Middle frontal gyrus (tissue), 1 donor: ENCODE measurements at regions not wholly inside any gene's neighbourhood (a gene's known extent, or its start where the extent isn't known, plus 50 kb on each side); places are given as distances from the start of the nearest gene placed in this dataset.
"Not testable (repeated sequence)": the region's sequence is repeated elsewhere in the genome, so short reads cannot be mapped to it uniquely, and the experiment has no call there.

Experiments used
- DNase-seq: peaks from one replicate; pipeline ENCODE4 v3.0.0-alpha.2; 2015; ENCODE audit warnings: low spot score; ENCODE audit errors: extremely low spot score

DNA sequence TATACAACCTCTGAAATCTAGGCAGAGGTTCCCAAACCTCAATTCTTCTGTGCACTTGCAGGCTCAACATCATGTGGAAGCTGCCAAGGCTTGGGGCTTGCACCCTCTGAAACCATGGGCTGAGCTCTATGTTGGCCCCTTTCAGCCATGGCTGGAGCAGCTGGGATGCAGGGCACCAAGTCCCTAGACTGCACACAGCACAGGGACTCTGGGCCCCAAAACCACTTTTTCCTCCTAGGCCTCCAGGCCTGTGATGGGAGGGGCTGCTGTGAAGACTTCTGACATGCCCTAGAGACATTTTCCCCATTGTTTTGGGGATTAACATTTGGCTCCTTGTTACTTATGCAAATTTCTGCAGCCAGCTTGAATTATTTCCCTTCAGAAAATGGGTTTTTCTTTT is 250.4 kb downstream of the ERMARD start:
- DNase-seq, result not testable (repeated sequence)

DNA sequence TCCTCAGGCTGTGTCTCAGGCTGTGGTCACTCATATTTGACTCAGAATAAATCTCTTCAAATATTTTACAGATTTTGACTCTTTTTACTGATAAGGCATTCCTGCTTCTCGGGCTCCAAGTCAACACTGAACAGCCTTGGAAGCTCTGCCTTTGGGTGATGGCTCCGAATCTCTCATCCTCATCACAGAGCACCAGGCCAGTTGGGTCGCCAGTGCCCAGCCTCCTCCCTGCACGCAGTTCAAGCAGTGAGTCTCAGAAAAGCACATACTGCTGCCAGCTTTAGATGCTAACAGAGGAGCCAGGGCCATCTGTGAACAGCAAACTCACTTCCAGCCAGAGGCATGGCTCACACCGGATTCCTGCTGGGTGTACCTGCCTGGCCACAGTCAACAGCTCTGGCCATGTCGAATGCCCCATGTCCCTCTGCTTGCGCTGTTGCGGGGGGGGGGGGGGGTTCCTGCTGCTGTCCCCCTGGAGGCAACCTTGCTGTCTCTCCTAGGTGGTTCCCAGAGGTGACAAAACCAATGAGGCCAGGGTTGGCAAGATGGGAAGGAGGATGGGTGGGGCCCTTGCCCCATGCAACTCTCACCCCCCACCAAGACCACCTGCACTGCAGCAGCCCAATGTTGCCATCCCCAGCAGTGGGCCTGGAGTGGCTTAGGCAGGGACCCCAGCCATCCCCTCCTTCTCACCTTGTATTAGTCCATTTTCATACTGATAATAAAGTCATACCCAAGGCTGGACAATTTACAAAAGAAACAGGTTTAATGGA is 248.8 kb downstream of the ERMARD start:
- no peak for DNase-seq

DNA sequence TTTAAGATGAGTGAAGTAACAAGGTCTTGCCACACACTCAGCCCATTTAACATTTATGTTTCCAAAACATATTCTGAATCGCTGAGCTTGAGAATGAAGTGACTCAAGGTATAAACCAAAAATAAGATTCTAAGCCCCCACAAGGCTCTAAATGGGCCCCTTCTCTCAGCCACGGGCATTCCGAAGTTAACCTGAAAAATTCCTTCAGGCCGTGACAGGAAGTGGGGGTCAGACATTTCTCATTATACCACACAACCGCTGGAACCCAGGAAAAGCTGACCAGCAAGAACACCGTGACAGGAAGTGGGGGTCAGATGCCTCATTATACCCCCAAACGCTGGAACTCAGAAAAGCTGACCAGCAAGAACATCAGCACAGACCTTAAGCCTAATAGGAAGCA is 247.9 kb downstream of the ERMARD start:
- DNase-seq, result no peak

DNA sequence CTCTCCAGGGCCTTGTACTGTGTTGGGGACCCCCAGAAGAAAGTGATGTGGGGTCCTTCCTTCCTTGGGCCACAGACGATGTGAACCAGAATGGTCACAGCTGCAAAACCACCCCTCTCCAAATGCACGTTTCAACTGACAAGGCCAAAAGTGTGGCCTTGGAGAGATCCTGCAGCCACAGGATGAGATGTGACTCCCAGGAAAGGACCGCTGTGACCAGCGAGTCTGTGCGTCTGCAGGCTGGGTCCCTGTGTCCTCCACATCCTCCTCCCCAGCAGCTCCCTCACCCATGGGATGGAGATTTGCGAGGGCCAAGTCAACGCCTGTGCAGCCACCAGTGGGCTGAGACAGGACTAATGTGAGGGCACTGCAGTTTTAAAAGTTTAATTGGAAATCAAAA is 247.0 kb downstream of the ERMARD start:
- DNase-seq, result no peak

DNA sequence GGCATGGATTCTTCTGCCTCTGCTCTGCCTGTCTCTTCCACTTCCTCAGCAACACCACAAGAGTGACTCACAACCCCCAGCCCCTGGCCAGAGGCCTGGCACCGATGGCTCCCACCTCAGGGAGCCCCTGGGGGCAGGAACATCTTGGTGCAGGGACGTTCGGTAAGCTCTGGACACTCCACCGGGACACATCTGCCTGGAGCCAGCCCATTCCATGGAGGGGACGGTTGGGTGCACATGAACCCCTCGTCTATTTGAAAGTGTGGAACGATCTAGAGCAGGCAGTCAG is 246.5 kb downstream of the ERMARD start:
- DNase-seq, result no peak

DNA sequence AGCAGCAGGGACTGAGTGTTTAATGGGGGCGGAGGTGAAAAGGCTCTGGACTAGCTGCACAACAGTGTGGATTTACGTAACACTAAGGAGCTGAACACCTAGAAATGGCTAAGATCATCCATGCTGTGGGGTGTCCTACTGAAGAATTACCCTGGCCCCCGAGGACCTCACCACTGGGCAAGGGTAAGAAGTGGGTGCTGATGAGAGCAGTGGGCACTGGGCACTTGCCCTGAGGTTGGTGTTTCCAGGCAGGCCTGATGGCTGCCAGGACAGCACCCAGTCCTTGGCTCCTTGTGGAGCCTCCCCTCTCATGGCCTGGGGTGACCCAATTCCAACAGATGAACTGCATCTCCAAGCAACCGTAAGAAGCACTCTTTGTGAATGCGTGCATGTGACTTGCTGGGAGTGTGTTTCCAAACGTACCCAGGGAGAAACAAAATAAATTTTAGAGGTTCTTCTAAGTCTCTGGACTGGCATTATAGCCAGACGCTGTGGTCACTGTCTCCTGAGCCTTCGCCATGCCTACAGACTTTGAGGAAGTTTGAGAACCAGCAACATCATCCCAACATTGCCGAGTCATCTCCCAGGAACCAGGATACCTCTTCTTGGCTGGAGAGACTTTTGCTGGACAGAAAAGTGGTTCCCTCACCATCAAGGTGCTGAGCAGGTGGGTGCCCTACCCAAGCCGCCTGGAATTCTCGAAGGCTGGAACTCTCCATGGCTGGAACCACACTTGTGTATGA is 245.9 kb downstream of the ERMARD start:
- DNase-seq, result no peak

DNA sequence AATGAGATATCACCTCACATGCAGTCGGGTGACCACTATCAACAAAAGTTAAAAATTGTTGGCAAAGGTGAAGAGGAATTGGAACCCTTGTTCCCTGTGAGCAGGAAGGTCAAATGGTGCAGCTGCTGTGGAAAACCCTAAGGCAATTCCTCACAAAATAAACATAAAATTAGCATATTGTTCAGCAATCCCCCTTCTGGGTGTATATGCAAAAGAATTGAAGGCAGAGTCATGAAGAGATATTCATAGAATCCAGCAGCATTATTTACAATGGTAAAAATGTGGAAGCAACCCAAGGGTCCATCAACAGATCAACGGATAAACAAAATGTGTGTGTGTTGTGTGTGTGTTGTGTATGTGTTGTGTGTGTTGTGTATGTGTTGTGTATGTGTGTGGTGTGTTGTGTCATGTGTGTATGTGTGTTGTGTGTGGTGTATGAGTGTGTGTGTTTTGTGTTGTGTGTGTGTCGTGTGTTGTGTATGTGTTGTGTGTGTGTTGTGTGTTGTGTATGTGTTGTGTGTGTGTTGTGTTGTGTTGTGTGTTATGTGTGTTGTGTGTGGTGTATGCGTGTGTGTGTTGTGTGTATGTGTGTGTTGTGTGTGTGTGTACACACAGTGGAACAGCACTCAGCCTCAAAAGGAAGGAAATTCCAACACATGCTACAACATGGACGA is 245.1 kb downstream of the ERMARD start:
- DNase-seq, result no peak

DNA sequence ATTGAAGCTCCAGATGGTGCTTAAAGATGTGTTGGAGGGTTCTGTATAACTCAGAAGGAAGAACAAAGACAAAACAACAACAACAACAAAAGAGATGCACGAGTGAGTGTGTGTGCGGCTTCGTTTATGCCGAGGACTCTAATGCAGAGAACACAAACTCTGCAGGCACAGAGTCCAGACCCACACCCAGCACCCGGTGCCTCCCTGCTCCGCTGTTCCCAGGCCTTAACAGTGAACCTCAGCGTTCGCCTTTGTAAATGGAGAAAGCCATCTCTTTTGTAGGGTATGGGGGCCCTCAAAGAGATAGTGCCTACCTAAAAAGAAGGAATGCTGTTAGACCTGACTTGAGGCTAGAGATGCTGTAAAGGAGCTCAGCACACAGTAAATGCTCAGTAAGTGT is 243.3 kb downstream of the ERMARD start:
- DNase-seq, result no peak

DNA sequence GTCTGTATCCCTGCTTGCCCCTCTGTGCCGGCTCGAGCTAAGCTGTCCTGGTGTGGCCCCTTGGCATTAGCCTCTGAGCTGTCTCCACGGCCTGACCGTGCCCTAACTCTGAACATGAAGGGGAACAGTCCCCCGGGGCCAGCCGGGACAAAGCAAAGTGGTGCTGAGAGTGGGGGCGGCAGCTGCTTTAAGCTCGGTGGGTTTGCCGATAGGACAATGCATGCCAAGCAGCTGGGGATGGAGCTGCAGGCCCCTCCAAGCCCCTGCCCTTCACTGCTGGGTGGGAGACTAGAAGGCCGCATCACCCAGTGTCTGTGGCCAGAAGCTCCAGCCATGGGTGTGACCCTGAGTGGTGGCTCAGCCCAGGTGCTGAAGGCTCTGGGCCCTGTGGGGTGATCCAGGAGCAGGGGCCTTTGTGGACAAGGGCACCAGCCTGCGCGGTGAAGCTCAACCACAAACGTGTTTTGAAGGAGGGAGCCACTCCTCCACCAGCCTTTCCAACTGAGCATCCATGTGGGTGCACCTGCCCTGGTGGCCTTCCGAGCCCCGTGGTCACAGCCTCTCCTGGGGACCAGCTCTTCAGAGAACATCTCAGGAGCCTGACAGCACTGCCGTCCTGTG is 242.5 kb downstream of the ERMARD start:
- DNase-seq, result no peak

DNA sequence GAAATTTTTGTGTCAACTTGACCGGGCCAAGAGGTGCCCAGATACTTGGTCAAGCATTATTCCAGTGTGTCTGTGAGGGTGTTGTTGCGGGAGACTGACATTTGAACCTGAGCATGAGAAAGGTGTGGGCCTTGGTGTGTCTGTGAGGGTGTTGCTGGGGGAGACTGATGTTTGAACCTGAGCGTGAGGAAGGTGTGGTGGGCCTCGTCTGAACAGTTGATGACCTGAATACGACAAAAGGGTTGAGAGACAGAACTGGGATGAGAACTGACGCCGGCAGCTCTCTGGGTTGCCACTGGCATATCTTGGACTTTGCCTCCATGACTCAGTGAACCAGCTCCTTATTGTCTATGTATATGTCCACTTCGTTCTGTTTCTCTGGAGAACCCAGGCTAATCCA is 240.5 kb downstream of the ERMARD start:
- DNase-seq, result no peak

DNA sequence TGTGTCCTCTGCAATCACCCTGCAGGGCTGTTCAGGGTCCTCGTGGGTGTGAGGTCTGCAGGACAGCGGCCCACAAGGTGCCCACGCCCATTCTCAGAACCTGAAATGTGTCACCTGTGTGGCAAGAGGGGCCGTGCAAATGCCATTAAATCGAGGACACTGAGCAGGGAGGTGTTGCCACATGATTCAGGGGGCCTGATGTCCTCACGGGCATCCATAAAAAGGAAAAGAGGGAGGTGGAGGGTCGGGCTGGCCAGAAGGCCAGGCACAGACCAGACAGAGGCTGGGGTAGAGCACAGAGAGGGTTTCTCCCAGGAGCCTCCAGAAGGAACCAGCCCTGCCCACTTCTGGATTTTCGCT is 239.6 kb downstream of the ERMARD start:
- no peak for DNase-seq

DNA sequence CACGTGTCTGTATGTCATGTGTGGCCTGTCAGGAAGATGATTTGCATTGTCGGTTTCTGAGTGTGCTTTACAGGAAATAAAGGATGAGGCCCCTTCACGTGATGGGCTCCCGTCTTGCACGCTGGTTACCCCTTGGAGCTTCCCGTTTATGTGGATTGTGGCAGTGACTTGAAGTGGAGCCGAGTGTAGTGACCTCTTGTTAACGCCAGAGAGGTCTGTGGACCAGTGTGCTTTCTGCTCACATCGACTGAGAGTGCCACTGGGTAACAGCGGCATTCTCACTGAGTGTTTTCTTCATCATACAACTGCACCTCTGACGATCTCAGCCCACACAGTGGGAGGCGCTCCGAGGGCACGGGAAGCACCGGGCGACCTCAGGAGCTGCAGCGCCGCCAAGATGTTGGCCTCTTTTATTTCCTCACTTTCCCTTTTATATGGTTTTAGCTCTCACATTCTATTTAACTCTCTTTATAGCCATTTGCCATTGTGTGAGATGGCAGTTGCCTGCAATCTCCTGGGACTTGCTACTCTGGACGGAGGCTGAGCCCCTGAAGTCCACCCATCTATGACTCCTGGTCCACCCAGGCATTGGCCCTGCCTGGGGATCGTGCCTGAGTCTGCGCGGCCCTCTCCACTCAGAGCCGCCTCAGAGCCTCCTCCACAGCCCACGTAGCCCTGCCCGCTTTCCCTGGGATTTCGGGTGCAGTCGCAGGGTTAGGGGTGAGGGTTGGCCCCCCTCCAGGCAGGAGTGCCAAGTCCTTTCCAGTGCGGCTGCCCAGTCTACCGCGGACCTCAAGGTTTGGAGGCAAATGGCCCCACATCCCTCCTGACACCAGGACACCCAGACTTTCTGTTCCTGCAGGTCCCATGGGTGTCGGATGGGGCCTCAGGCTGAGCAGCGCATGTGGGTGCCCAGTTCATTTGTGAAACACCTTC is 238.9 kb downstream of the ERMARD start:
- DNase-seq, result no peak

DNA sequence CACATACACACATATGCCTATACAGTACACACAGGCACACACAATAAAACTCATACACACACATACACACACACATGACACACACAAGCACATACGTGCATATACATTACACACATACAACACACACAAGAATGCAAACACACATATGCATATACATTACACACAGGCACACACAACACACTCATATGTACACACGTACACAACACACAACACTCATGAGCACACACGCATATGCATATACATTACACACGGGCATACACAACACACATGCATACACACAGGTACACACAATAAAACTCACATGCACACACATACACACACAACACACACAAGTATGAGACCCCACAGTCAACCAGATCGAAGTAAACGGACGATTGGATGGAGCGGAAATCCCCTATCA is 238.2 kb downstream of the ERMARD start:
- no peak for DNase-seq

DNA sequence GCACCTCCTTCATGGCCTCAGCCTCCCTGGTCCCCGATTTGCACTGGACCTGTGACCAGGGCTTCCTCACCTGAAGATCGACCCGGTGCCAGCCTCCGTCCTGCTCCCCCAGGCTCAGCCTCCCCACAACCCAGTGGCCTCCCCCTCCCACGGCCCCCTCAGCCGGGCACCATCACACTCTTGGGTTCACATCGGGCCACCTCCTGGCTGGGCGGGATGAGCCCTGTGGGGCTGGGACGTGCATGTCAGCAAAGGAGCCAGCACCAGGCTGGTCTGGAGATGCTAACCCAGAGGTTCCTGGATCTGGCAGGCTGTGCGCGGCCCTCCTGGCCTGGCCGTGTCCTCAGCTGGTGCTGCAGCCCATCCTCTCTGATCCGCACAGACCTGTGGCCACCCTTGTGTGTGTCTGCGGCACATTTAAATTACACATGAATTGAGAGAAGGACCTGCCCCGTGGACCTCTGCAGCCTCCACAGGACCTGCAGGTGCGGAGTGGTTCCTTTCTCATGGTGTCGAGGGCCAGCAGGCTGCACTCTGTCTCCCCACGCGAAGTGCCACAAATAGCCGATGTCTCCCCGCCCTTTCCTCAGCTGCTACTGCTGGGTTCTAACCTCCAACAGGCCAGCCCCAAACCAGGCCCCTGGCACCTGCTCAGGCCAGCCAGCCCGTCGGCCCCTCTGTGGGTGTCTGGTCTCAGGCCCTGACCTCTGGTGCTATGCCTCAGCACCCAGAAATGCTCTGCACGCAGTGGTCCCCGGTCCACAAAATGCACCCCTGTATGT is 237.5 kb downstream of the ERMARD start:
- DNase-seq, result no peak

DNA sequence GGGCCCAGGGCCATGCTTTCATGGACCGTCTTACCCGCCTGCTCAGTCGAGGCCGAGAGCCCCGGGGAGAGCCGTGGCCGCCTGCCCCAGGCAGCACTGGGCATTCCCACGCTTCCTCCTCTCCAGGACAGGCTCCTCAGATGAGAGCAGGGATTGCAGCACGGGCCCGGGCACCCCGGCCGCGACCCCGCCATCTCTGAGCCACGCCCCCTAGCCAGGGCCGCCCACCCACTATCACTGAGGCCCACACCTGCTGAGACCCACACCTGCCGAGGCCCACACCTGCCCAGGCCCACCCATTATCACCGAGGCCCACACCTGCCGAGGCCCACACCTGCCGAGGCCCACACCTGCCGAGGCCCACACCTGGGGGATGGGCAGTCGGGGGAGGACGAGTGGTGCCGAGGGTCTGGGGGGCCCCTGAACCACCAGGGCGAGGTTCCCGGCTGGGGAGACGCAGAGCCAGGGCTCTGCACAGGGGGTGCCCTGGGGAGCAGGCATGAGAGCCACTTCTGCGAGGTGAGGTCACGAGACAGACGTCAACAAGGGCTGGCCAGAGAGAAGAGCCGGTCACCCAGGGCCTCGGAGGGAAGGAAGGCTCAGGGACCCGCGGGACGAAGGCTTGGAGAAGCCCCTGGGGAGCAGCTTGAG is 235.6 kb downstream of the ERMARD start:
- DNase-seq, result no peak

DNA sequence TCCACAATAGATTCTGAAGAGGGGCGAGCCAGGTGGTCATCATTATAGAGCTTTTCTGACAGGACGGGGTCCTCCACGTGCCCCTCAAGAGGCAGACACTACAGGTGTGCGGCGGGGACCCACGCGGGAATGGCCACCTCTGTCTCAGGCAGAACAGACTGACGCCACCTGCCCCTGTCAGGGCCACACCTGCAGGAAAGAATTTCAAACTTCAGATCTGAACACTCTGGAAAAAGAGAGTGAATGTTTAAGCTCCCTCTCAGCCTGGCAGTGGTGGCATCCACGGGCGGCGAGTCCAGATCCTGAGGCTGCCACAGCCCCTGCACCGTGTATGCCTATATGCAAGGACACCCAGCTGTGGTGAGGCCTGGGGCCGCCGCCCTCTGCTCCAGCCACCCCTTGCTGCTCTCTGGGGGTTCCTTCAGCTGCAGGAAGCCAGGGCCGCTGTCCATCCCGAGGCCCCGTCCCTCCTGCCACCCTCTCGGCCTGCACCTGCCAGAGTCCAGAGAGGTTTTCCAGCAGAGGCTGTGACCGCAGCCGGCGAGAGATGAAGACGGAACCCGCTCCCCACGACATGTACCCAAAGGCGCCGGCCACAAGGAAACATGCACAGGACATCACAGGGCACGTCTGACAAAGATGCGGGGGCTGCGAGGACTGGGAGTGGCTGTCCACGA is 234.9 kb downstream of the ERMARD start:
- DNase-seq, result no peak

DNA sequence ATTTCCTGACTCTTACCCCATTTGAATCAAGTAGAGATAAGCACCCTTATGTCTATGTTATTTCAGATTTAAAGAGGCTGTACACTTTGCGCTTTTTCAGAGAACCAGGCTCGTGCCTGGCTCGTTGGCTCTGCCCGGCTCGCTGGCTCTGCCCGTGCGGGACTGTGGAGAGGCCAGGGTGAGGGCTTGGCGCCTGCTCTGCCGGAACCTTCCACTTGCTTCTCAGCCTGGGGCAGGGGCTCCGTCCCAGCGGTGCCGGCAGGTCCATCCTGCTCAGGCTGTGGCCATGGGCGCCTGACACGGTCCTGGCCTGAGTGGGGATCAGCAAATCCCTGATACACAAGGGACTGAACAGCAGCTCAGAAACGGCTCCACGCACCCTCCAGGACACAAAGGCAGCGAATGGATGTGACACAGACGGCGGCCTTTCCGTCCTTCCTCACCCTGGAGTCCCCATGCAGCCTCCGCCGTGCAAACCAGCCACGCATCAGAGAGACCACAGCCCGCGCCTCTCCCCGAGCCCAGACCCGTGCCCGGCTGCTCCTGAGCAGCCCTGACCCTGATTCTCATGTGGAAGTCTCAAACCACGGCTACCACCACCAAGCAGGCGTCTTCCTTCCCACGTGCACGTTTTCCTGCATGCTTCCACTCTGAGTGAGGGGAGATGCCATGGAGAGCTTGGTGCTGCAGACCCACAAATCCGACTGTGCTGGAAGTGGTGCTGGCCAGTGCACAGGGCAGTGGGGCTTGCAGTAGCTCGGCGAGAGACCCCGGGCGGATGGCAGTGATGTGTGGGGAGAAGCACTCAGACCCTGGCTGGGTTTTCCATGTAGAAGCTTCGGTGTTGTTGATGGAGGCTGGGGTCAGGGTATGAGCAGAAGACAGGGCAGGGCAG is 233.9 kb downstream of the ERMARD start:
- DNase-seq, result no peak
